ENCODE measurements at regions not wholly inside any gene's neighbourhood (a gene's known extent, or its start where the extent isn't known, plus 50 kb on each side); places are given as distances from the start of the nearest gene placed in this dataset.
A peak's percentile ranks its signal among the peaks of the same experiment; 100 is the strongest.
"Not testable (repeated sequence)": the region's sequence is repeated elsewhere in the genome, so short reads cannot be mapped to it uniquely, and the experiment has no call there.

DNA sequence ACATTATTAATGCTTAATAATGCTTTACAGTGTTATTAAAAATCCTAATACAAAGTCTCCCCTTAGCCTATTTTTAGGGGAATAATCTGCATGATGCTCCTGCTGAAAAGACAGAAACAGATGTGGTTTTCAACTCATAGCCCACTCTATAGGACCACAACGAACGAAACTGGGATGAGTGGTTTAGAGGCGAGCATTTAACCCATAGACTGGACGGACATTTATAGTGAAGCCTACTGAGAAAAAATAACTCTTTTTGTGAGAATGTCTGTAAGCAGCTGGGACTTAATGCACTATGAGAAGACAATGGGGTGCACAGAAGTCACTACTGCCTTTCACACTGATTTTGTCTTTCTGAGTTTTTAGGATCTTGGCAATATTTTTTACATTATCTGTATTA lies 1599.6 kb upstream of the B3GALT2 start:
- no peak for TF ChIP-seq ZC3H10 (CRISPR knock-in tag; IDR thresholded peaks at IDR 0.05)
- TF ChIP-seq TOX (CRISPR knock-in tag; IDR thresholded peaks at IDR 0.05; ENCODE audit: borderline replicate concordance): no peak
- TF ChIP-seq GLIS3 (CRISPR knock-in tag; IDR thresholded peaks at IDR 0.05): no peak
- TF ChIP-seq SNAI2 (CRISPR knock-in tag; IDR thresholded peaks at IDR 0.05): no peak
- TF ChIP-seq CSDC2 (CRISPR knock-in tag; IDR thresholded peaks at IDR 0.05): no peak
- no peak for TF ChIP-seq ZFP3 (CRISPR knock-in tag; IDR thresholded peaks at IDR 0.05)
- TF ChIP-seq ZNF8 (CRISPR knock-in tag; IDR thresholded peaks at IDR 0.05): no peak
- no peak for TF ChIP-seq OSR1 (CRISPR knock-in tag; IDR thresholded peaks at IDR 0.05)
- no peak for TF ChIP-seq ESRRG (CRISPR knock-in tag; IDR thresholded peaks at IDR 0.05)
- TF ChIP-seq ARNTL (CRISPR knock-in tag; IDR thresholded peaks at IDR 0.05; ENCODE audit: borderline replicate concordance, low read depth): no peak
- TF ChIP-seq, protein P1, sequence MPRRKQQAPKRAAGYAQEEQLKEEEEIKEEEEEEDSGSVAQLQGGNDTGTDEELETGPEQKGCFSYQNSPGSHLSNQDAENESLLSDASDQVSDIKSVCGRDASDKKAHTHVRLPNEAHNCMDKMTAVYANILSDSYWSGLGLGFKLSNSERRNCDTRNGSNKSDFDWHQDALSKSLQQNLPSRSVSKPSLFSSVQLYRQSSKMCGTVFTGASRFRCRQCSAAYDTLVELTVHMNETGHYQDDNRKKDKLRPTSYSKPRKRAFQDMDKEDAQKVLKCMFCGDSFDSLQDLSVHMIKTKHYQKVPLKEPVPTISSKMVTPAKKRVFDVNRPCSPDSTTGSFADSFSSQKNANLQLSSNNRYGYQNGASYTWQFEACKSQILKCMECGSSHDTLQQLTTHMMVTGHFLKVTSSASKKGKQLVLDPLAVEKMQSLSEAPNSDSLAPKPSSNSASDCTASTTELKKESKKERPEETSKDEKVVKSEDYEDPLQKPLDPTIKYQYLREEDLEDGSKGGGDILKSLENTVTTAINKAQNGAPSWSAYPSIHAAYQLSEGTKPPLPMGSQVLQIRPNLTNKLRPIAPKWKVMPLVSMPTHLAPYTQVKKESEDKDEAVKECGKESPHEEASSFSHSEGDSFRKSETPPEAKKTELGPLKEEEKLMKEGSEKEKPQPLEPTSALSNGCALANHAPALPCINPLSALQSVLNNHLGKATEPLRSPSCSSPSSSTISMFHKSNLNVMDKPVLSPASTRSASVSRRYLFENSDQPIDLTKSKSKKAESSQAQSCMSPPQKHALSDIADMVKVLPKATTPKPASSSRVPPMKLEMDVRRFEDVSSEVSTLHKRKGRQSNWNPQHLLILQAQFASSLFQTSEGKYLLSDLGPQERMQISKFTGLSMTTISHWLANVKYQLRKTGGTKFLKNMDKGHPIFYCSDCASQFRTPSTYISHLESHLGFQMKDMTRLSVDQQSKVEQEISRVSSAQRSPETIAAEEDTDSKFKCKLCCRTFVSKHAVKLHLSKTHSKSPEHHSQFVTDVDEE (CRISPR knock-in tag; IDR thresholded peaks at IDR 0.05): no peak
- TF ChIP-seq RARB (CRISPR knock-in tag; IDR thresholded peaks at IDR 0.05): no peak
- TF ChIP-seq, protein P2, sequence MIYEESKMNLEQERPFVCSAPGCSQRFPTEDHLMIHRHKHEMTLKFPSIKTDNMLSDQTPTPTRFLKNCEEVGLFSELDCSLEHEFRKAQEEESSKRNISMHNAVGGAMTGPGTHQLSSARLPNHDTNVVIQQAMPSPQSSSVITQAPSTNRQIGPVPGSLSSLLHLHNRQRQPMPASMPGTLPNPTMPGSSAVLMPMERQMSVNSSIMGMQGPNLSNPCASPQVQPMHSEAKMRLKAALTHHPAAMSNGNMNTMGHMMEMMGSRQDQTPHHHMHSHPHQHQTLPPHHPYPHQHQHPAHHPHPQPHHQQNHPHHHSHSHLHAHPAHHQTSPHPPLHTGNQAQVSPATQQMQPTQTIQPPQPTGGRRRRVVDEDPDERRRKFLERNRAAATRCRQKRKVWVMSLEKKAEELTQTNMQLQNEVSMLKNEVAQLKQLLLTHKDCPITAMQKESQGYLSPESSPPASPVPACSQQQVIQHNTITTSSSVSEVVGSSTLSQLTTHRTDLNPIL (CRISPR knock-in tag; IDR thresholded peaks at IDR 0.05; ENCODE audit: low read depth): no peak
- TF ChIP-seq TCF4 (CRISPR knock-in tag; IDR thresholded peaks at IDR 0.05; ENCODE audit: borderline replicate concordance): no peak
- no peak for ATAC-seq

DNA sequence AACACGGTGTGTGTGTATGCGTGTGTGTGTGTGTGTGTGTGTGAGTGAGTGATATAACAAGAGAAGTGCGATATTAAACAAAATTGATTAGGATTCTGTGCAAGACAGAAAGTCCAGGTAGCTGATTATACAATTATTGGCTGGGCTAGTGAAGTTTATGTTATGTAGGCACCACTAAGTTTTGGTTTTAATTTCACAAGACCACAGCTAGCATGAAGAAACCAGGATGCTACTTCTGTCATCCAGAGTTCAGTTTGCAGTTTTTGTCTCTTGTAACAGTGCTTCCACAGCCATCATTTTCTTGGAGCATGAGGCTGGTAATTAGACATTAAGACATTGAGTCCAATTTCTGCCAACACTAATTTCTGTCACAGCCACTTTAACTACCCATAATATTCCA lies 1590.2 kb upstream of the B3GALT2 start:
- no peak for TF ChIP-seq CSDC2 (CRISPR knock-in tag; IDR thresholded peaks at IDR 0.05)
- no peak for TF ChIP-seq BACH2 (CRISPR knock-in tag; IDR thresholded peaks at IDR 0.05; ENCODE audit: borderline replicate concordance)
- ATAC-seq: no peak

DNA sequence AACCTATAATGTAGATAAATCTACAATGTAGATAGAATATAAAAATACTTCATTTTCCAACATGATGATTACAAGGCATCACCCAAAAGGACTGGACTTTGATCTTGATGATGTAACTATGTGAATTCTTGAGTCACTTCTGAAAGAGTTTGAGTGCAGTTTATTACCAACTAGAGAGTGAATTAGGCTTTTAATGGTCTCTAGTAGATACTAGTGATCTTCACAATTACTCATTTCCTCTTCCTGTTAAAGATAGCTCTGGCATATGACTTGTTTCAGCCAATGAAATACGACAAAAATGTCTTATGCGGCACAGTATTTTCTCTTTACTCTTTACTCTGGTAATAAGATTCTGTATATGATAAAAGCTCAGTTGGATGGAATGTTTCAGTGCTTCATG lies 1588.1 kb upstream of the B3GALT2 start:
- TF ChIP-seq CSDC2 (CRISPR knock-in tag; IDR thresholded peaks at IDR 0.05): no peak
- no peak for TF ChIP-seq ZFP3 (CRISPR knock-in tag; IDR thresholded peaks at IDR 0.05)
- no peak for TF ChIP-seq OSR1 (CRISPR knock-in tag; IDR thresholded peaks at IDR 0.05)
- TF ChIP-seq ZNF70 (CRISPR knock-in tag; IDR thresholded peaks at IDR 0.05): no peak
- no peak for TF ChIP-seq ZNF565 (CRISPR knock-in tag; conservative IDR thresholded peaks at IDR 0.05; ENCODE audit: low read depth)
- TF ChIP-seq, protein P3, sequence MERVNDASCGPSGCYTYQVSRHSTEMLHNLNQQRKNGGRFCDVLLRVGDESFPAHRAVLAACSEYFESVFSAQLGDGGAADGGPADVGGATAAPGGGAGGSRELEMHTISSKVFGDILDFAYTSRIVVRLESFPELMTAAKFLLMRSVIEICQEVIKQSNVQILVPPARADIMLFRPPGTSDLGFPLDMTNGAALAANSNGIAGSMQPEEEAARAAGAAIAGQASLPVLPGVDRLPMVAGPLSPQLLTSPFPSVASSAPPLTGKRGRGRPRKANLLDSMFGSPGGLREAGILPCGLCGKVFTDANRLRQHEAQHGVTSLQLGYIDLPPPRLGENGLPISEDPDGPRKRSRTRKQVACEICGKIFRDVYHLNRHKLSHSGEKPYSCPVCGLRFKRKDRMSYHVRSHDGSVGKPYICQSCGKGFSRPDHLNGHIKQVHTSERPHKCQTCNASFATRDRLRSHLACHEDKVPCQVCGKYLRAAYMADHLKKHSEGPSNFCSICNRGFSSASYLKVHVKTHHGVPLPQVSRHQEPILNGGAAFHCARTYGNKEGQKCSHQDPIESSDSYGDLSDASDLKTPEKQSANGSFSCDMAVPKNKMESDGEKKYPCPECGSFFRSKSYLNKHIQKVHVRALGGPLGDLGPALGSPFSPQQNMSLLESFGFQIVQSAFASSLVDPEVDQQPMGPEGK (CRISPR knock-in tag; IDR thresholded peaks at IDR 0.05; ENCODE audit: borderline replicate concordance): no peak
- TF ChIP-seq SNAI2 (CRISPR knock-in tag; IDR thresholded peaks at IDR 0.05): no peak
- no peak for TF ChIP-seq TCF4 (CRISPR knock-in tag; IDR thresholded peaks at IDR 0.05; ENCODE audit: borderline replicate concordance)
- TF ChIP-seq BACH2 (CRISPR knock-in tag; IDR thresholded peaks at IDR 0.05; ENCODE audit: borderline replicate concordance): no peak
- ATAC-seq: no peak

DNA sequence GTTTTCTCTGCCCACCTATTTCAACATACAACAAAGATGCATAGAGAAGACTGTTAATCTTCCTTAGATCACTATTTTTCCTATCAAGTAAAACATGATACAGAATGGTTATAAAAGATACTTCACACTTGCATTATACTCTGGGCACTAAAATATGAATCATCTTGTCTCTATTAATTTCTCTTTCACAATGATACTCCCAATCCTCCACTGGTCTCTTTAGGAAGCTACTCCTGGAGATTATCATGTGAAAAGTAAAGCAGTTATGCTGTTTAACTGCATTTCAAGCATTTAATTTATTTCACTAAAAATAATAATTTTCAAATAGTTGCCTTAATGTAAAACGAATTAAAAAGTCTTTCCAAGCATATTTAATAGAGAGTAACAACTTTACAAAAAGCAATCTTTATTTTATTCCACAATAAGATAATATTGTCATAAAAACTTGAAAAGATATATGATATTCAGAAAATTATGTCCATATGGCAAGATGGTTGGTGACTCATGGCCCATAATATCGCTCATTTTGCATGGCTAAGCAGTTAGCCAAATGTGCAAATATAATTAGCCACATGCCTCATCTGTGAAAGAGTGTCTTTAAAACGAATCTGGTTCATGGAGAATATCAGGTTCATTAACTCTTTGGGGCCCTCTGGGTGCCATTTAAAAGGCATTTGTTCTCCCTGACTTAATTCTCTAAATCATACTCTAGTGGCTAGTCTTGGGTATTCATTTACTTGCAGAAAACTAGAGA lies 1569.0 kb upstream of the B3GALT2 start:
- peak; percentile 59; the same call in 1 of the 2 replicates for TF ChIP-seq RARB (CRISPR knock-in tag; IDR thresholded peaks at IDR 0.05)
- peak; percentile 78 for TF ChIP-seq TOX (CRISPR knock-in tag; IDR thresholded peaks at IDR 0.05; ENCODE audit: borderline replicate concordance)
- no peak for TF ChIP-seq SNAI2 (CRISPR knock-in tag; IDR thresholded peaks at IDR 0.05)
- no peak for TF ChIP-seq CSDC2 (CRISPR knock-in tag; IDR thresholded peaks at IDR 0.05)
- peak; percentile 73 for TF ChIP-seq ZC3H10 (CRISPR knock-in tag; IDR thresholded peaks at IDR 0.05)
- TF ChIP-seq ZFP3 (CRISPR knock-in tag; IDR thresholded peaks at IDR 0.05): no peak
- TF ChIP-seq ZNF8 (CRISPR knock-in tag; IDR thresholded peaks at IDR 0.05): no peak
- no peak for TF ChIP-seq GLIS3 (CRISPR knock-in tag; IDR thresholded peaks at IDR 0.05)
- peak; percentile 94 for ATAC-seq

DNA sequence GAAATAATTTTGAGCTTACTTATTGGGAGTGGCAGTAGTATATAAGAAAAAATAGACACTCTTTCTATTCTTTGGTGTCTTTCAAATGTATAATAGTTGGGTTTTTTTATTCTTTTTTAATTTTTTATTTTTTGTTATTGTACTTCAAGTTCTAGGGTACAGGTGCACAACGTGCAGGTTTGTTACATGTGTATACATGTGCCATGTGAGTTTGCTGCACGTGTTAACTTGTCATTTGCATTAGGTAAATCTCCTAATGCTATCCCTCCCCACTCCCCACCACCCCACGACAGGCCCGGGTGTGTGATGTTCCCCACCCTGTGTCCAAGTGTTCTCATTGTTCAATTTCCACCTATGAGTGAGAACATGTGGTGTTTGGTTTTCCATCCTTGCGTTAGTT lies 1552.4 kb upstream of the B3GALT2 start:
- not testable (repeated sequence) for ATAC-seq
